ENCODE measurements at regions not wholly inside any gene's neighbourhood (a gene's known extent, or its start where the extent isn't known, plus 50 kb on each side); places are given as distances from the start of the nearest gene placed in this dataset.
A peak's percentile ranks its signal among the peaks of the same experiment; 100 is the strongest.

DNA sequence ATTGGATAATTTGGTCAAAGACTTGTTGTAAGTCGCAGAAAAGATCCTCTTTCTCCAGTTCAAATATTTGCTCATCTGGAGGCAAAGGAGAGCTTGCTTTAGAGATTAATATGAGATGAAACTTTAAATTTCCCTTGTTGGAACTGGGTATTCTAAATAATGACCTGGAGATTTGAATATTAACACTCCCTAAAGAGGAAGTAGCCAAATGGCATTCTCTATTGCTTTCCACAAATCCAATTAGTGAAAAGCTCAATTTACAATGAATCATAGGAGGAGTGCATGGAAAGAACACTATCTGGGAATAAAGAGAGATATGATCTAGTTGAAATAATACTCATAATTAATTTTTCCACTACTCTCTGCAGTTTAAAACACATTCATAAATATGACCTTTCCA is 641.6 kb upstream of the TENM4 start:
- DNase-seq, result no peak

- DNase-seq, result no peak
Measured at GRCh38 chr11:80077113-80077512, 636.3 kb upstream of the TENM4 start.

DNA sequence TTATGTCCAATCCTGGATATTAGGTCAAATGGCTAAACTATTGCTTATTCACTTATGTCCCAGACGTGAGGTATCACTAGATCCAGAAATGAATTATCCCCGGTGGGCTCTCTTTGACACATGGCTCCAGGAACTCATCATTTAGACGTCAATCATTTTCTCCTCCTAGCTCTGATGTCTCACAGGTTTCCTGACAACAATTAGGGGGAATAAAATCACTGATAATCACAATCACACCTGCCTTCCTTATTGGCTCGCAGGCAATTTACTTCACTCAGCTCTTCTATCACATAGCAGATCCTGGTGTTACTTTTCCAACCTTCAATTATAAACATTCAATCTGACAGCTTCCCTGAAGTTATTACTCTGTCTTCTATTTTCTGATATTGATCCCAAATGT is 634.0 kb upstream of the TENM4 start:
- DNase-seq, result no peak

- DNase-seq, result no peak
Measured at GRCh38 chr11:80066291-80066690, 625.5 kb upstream of the TENM4 start.

DNA sequence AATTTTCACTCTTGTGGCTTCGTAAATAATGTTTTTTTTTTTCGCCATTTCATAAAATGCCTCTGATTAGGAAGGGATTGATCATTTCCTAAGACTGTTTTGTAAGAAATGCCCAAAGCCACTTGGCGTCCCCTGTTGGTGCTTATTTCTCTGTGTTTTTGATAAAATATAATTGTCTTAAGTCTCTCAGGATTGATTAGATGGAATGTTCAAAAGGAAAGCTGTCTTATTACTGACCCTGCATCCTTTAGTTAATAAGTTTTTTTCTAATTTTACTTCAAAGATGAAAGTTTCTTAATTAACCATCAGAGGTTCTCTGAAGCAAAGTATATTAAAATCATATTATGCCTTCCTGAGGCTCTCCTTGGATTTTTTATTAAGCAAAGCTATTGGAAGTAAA is 624.3 kb upstream of the TENM4 start:
- no peak for DNase-seq

DNA sequence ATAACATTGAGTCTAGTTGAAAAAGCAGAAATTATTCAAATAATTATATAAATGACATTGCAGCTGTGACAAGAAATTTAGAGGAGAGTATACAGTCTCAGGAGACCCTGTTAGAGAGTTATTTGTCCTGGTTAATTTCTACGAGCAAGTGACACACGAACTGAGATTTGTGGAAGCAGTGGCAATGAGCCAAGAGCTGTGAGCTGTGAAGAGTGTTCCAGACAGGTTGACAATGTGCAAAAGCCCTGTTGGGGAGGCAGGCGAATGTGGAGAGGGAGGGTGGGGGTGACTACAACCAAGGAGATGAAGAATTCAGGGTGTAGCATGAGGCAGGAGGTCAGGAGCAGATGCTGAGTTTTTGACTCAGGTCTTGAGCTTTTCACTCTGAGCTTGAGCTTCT is 620.2 kb upstream of the TENM4 start:
- no peak for DNase-seq

DNA sequence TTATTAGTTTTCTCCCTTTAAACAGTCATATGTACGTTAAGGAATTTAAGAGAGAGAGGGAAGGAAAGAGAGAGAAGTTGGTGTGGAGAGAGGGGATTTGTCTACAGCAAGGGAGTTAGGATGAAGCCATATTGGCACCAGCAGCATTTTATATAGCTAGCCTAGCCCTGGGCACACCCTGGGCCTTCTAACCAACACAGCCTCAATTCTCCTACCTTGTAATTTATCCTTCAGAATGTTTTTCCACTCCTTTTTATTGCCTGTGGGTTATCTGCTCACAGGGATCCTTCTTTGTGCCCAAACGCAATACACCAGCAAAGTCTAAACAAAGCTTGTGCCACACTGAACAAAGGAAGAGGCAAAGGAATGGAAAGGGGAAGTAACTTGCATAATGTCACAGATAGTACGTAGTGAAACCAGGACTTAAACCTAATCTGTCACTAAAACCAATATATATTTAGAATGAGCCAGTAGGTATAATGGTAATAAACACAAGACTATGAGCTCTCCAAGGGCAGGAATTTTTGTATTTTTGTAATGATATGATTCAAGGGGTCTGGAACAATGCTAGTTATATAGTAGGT is 613.8 kb upstream of the TENM4 start:
- no peak for DNase-seq

DNA sequence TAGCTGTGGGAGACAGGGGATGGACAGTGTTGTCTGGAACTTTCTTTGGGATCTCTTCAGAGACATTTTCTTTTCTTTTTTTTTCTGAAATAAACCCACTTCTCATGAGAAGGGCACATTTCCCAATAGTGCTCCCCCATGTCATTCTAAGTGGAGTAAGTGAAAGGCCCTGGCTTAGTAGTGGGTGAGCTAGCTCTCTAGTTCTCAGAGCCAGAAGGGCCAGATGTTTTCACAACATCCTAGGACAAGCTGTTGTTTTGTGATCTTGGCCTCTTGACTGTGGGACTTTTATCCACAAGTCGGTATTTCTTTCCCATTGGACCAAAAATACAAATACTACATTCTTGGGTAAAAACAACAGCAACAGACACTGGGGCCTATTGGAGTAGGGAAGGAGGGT is 607.7 kb upstream of the TENM4 start:
- DNase-seq, result no peak

DNA sequence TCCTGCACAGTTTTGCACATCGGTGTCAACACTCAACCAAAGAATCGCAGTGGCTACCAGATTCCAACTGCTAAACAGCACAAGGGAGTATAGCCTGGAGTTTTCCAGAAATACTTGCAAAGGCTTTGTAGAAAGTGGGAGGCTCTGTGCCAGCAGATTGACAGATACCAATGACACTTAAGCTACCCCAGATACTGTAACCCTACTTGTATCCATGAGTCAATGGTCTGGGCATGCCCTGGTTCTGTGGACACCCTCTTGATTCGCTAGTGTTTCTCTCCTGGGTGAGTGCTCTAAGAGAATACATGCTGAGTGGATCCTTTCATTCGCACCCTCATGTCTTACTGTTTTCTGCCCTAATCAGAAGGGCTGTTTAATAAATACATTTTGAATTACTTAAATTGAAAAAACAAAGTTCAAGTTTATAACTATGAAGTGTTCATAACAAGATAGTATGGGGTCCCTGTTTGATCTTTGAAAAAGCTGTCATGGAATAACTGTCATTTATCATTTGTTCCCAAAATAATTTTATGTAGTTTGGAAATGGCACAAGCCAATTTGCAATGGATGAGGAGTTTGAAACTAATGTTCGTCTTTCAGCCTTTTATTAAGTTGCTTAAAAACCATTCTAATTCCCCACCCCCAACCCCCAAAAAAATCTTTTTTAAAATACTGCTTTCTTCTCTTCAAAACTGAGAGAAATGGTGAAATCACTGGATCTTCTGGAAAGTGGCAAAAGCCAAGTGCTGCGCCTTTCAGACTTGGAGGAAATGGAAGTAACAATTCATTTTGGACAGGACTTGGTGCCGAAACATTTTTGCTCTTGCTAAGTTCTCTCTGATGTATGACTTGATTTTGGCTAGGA is 600.5 kb upstream of the TENM4 start:
- DNase-seq, result no peak

- no peak for DNase-seq
Measured at GRCh38 chr11:80034801-80035200, 594.0 kb upstream of the TENM4 start.

DNA sequence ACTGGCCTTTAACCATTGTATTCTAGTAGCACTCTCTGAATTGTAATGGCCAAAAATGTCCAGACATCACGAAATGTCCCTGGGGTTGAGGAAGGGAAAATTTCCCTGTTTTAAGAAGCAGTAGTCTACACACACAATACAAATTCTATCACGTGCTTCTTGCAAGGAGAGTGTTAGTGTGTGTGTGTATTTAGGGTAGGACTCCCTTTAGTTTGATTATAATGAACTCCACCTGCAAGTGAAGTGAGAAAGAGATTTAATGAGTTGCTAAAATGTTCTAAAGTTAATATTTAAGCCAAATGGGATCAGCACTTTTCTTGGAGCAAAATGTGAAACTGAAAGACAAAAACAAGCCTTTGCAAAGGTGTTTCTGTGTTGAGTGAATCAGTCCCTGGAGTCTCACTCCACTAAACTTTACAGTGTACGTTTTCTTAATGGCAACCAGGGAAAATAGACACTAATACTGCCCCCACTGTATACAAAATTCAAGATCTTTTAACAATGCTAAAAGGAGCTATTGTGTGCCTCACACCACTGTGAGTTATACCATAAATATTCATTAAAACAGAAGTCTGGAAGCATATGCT is 590.3 kb upstream of the TENM4 start:
- DNase-seq, result no peak

DNA sequence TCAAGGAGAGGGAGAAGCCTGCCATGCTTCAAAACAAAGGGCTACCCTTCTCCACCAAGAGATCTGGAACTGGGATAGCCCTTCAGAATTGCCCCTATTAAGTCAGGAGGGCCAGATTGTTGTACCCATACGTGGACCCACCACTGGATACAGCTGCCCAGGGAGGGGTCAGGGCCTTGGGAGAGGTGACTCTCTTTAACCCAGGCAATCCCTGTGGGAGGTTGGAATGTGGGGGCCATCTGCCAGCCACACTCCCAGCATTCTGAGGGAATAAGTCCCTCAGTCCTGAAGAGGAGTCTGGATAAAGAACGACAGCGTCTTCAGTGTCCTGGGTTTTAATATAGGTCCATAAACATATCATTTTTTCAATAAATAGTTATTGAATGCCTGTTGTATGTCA is 588.2 kb upstream of the TENM4 start:
- DNase-seq, result no peak

- DNase-seq, result no peak
Measured at GRCh38 chr11:80024119-80024518, 583.3 kb upstream of the TENM4 start.

GRCh38 chr11:80023386-80023785 is 582.6 kb upstream of the TENM4 start:
- no peak for DNase-seq

DNA sequence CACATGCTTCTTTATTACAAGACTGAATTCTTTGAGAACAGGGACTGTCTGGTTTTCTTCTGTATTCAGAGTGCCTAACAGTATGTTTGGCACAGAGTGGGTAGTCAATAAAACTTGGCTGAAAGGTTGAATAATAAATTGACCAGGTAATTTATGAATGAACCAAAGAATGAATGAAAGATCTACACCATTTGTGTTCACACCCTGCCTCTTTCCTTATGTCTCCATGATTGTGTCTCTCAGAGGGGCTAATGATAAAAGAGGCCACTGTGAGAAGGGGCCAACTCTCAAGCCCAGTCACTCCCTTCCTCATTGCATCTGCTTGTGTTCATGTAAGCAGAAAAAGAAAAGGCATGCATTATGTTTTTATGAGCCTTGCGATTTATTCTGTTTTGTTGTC is 569.7 kb upstream of the TENM4 start:
- no peak for DNase-seq

GRCh38 chr11:80009081-80009480 is 568.3 kb upstream of the TENM4 start:
- DNase-seq, result no peak

- no peak for DNase-seq
Measured at GRCh38 chr11:80007616-80008015, 566.8 kb upstream of the TENM4 start.

DNA sequence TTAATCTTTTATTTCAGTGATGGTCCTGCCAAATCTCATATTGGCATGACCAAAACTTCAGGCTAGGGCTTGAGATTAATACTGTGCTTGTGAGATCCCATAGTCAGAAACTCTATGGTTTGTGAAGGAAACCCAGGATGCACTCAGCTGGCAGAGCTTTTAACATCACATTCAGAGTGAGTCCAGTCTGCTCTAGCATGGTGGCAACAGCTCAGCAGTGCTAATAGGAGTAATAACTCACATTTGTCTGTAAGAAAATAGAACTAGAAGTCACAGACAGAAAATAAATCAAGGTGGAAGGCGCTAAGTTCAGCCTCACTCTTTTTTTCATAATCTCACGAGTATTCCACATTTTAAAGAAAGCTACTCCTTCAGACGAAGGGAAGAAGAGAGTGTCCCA is 549.3 kb upstream of the TENM4 start:
- DNase-seq, result no peak

DNA sequence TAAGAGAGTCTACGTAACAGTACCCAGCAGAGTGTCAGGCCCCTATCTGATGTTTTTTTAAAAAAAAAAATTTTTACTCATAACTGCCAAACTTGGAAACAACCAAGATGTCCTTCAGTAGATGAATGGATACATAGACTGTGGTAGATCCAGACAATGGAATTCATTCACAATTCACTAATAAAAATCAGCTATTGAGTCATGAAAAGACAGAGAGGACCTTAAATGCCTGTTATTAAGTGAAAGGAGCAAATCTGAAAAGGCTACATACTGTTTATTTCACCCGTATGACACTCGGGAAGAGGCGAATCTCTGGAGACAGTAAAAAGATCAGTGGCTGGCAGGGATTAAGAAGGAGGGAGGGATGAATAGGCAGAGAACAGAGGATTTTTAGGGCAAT is 541.4 kb upstream of the TENM4 start:
- no peak for DNase-seq

GRCh38 chr11:79980916-79981315 is 540.1 kb upstream of the TENM4 start:
- no peak for DNase-seq

DNA sequence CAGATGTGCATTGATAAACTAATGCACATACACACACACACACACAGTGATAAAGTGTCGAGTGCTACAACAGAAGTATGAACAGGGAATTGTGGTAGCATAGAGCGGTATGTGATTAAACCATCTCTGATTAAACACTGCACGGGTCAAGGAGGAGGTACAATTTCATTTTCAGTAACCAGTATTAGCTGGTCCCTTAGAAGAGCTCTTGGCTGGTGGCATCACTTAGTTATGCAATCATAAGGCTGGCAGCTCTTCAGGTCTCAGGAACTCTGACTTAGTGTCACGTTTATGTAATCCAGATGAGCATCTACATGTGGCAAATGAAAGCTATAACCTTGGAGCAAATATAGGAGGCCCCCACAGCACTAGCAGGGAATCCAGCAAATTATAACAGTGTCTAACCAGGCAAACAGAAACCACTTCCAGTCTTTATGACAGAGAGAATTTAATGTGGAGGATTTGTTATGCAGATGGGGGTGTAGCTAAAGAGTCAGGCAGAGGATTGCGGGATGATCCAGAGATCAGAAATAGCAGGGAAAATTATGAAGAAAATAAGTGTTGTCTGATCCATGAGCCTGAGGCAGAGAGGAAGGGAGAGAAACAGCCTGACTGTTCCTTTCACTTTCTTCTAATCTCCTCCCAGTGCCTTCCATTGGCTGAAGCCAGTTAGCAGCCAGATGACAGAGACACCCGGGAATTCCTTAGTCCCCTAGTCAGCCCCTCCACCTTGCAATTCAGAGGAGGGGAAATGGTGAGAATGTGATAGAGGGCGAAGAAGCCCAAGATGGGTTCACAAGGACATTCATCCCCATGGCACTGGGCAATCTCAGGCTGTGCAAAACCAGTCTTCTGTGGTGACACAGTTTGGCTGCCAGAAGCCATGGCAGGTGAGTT is 533.1 kb upstream of the TENM4 start:
- DNase-seq, result peak in 1 of 2 experiments; percentile 14

GRCh38 chr11:79971255-79971654 is 530.4 kb upstream of the TENM4 start:
- no peak for DNase-seq

DNA sequence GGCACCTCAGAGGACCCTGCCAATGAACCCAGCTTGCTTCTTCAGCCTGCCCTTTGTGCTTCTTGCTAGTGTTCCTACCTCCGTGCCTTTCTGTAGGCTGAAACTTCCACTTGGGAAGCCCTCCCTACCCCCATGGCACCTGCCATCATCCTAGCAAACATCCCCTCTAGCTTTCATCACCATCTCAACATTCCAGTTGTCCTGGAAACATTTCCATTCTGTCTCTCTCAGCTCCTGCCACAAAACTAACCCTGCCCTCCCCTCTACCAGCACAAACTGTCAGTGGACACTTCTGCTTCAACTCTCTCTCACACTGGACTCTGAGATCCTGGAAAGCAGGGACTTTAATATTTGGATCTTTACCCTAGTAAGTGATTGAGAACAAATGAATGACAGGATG is 525.8 kb upstream of the TENM4 start:
- DNase-seq, result no peak
